Muscle layer of duodenum (tissue), 2 donors: ENCODE measurements at regions not wholly inside any gene's neighbourhood (a gene's known extent, or its start where the extent isn't known, plus 50 kb on each side); places are given as distances from the start of the nearest gene placed in this dataset.

Source experiments
- H3K27ac ChIP-seq: one replicate; pipeline ENCODE4 v1.7.0; 2013; ENCODE audit warnings: mild to moderate bottlenecking, low read length
- H3K27me3 ChIP-seq: one replicate; pipeline ENCODE4 v1.7.0; 2013; ENCODE audit warnings: low read depth, mild to moderate bottlenecking, control low read depth, low read length
- H3K36me3 ChIP-seq, 2 donors: one replicate each; pipeline ENCODE4 v1.7.0; 2013; ENCODE audit warnings: low read length in 2 of 2, control low read depth in 1 of 2, mild to moderate bottlenecking in 1 of 2; ENCODE audit not compliant: insufficient read depth in 2 of 2, control insufficient read depth in 1 of 2
- H3K4me1 ChIP-seq, 2 donors: one replicate each; pipeline ENCODE4 v1.7.0; 2013; ENCODE audit warnings: low read length in 2 of 2, mild to moderate bottlenecking in 2 of 2, control low read depth in 1 of 2, moderate library complexity in 1 of 2; ENCODE audit not compliant: insufficient read depth in 2 of 2, control insufficient read depth in 1 of 2
- H3K4me3 ChIP-seq, 2 donors: one replicate each; pipeline ENCODE4 v1.7.0; 2013; ENCODE audit warnings: low read length in 2 of 2, low read depth in 1 of 2, mild to moderate bottlenecking in 1 of 2
- H3K9me3 ChIP-seq, 2 donors: one replicate each; pipeline ENCODE4 v1.7.0; 2013; ENCODE audit warnings: low read length in 2 of 2, control low read depth in 1 of 2, mild to moderate bottlenecking in 1 of 2; ENCODE audit not compliant: control insufficient read depth in 1 of 2
- donor health status: healthy.

- no peak overlapping the region for H3K4me3 ChIP-seq
- H3K9me3 ChIP-seq, result no peaks in the 10 kb centered on the region
- no peaks in the 10 kb centered on the region for H3K4me1 ChIP-seq
- no peaks in the 10 kb centered on the region for H3K36me3 ChIP-seq
- H3K27me3 ChIP-seq, result no peaks in the 10 kb centered on the region
- H3K27ac ChIP-seq, result no peak overlapping the region
These were observed 536.3 kb upstream of the CCDC196 start for GRCh38 chr14:65949711-65950516.

GRCh38 chr14:65954942-65955341 is 531.2 kb upstream of the CCDC196 start:
- Histone ChIP-seq H3K4me3 (no peak overlapping the region), H3K4me1 (no peaks in the 10 kb centered on the region), H3K9me3 (no peaks in the 10 kb centered on the region), H3K27me3 (no peaks in the 10 kb centered on the region), H3K27ac (no peak overlapping the region), H3K36me3 (no peaks in the 10 kb centered on the region)

GRCh38 chr14:65957631-65958205 is 528.5 kb upstream of the CCDC196 start:
- Histone ChIP-seq H3K36me3 (no peaks in the 10 kb centered on the region), H3K27ac (no peak overlapping the region), H3K27me3 (no peaks in the 10 kb centered on the region)

GRCh38 chr14:65958664-65959562 is 527.3 kb upstream of the CCDC196 start:
- Histone ChIP-seq H3K9me3 (no peaks in the 10 kb centered on the region), H3K27ac (no peak overlapping the region), H3K36me3 (no peaks in the 10 kb centered on the region), H3K4me3 (no peak overlapping the region), H3K27me3 (no peaks in the 10 kb centered on the region), H3K4me1 (no peaks in the 10 kb centered on the region)

More at GRCh38 chr14:65957631-65958205, 528.5 kb upstream of the CCDC196 start:
- Histone ChIP-seq H3K9me3 (no peaks in the 10 kb centered on the region), H3K4me3 (no peak overlapping the region), H3K4me1 (no peaks in the 10 kb centered on the region)

- Histone ChIP-seq H3K4me3 (no peak overlapping the region), H3K4me1 (no peaks in the 10 kb centered on the region), H3K27me3 (no peaks in the 10 kb centered on the region), H3K27ac (no peak overlapping the region), H3K9me3 (no peaks in the 10 kb centered on the region), H3K36me3 (no peaks in the 10 kb centered on the region)
These were observed 526.6 kb upstream of the CCDC196 start for GRCh38 chr14:65959563-65960024.

- Histone ChIP-seq H3K36me3 (no peaks in the 10 kb centered on the region), H3K27me3 (no peaks in the 10 kb centered on the region), H3K9me3 (no peaks in the 10 kb centered on the region), H3K27ac (no peak overlapping the region), H3K4me3 (no peak overlapping the region), H3K4me1 (no peaks in the 10 kb centered on the region)
These were observed 525.2 kb upstream of the CCDC196 start for GRCh38 chr14:65961004-65961403.

- Histone ChIP-seq H3K4me3 (no peak overlapping the region), H3K9me3 (no peaks in the 10 kb centered on the region), H3K4me1 (no peaks in the 10 kb centered on the region), H3K36me3 (no peaks in the 10 kb centered on the region), H3K27me3 (no peaks in the 10 kb centered on the region), H3K27ac (no peak overlapping the region)
These were observed 523.2 kb upstream of the CCDC196 start for GRCh38 chr14:65962952-65963351.

GRCh38 chr14:65964366-65964765 is 521.8 kb upstream of the CCDC196 start:
- no peaks in the 10 kb centered on the region for H3K4me1 ChIP-seq
- H3K4me3 ChIP-seq, result no peak overlapping the region
- no peaks in the 10 kb centered on the region for H3K27me3 ChIP-seq
- H3K9me3 ChIP-seq, result no peaks in the 10 kb centered on the region
- no peaks in the 10 kb centered on the region for H3K36me3 ChIP-seq
- no peak overlapping the region for H3K27ac ChIP-seq

- H3K27ac ChIP-seq, result no peak overlapping the region
- H3K4me3 ChIP-seq, result no peak overlapping the region
- H3K4me1 ChIP-seq, result no peaks in the 10 kb centered on the region
- no peaks in the 10 kb centered on the region for H3K27me3 ChIP-seq
- H3K9me3 ChIP-seq, result no peaks in the 10 kb centered on the region
- H3K36me3 ChIP-seq, result no peaks in the 10 kb centered on the region
These were observed 520.0 kb upstream of the CCDC196 start for GRCh38 chr14:65966188-65966587.

- Histone ChIP-seq H3K4me1 (no peaks in the 10 kb centered on the region), H3K9me3 (no peaks in the 10 kb centered on the region), H3K27me3 (no peaks in the 10 kb centered on the region), H3K27ac (no peak overlapping the region), H3K4me3 (no peak overlapping the region), H3K36me3 (no peaks in the 10 kb centered on the region)
These were observed 513.8 kb upstream of the CCDC196 start for GRCh38 chr14:65972346-65972870.

GRCh38 chr14:65972891-65973290 is 513.3 kb upstream of the CCDC196 start:
- H3K36me3 ChIP-seq, result no peaks in the 10 kb centered on the region
- no peak overlapping the region for H3K4me3 ChIP-seq
- H3K27me3 ChIP-seq, result no peaks in the 10 kb centered on the region
- no peaks in the 10 kb centered on the region for H3K9me3 ChIP-seq
- H3K4me1 ChIP-seq, result no peaks in the 10 kb centered on the region
- H3K27ac ChIP-seq, result no peak overlapping the region
